ENCODE measurements at regions not wholly inside any gene's neighbourhood (a gene's known extent, or its start where the extent isn't known, plus 50 kb on each side); places are given as distances from the start of the nearest gene placed in this dataset.

GRCh38 chr4:11535333-11535732 is 106.6 kb upstream of the HS3ST1 start:
- TF ChIP-seq ZFX (IDR thresholded peaks at IDR 0.05; ENCODE audit: borderline replicate concordance): no peak
- TF ChIP-seq, protein P1, sequence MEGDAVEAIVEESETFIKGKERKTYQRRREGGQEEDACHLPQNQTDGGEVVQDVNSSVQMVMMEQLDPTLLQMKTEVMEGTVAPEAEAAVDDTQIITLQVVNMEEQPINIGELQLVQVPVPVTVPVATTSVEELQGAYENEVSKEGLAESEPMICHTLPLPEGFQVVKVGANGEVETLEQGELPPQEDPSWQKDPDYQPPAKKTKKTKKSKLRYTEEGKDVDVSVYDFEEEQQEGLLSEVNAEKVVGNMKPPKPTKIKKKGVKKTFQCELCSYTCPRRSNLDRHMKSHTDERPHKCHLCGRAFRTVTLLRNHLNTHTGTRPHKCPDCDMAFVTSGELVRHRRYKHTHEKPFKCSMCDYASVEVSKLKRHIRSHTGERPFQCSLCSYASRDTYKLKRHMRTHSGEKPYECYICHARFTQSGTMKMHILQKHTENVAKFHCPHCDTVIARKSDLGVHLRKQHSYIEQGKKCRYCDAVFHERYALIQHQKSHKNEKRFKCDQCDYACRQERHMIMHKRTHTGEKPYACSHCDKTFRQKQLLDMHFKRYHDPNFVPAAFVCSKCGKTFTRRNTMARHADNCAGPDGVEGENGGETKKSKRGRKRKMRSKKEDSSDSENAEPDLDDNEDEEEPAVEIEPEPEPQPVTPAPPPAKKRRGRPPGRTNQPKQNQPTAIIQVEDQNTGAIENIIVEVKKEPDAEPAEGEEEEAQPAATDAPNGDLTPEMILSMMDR (IDR thresholded peaks at IDR 0.05): no peak
- H3K27ac ChIP-seq: no peak overlapping the region

GRCh38 chr4:11534623-11535302 is 106.1 kb upstream of the HS3ST1 start:
- TF ChIP-seq ZFX (IDR thresholded peaks at IDR 0.05; ENCODE audit: borderline replicate concordance): no peak
- TF ChIP-seq, protein P1 (IDR thresholded peaks at IDR 0.05): no peak

DNA sequence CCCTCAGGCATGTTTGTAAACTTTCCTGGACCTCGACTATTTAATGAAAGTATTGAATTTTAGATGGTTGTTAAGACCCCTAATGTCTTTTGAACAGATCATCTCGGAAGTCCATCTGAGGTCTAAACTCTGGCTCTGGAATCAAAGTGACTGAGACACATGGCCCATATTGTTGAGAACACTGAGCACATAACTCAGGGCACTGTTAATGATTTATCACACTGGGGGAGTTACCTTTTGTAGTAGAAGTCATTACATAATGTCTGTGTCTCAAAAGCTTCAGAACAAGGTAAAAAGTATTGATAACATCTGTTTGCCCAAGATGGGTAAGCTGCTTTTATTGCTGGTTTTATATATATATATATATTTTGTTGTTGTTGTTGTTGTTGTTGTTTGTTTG is 103.4 kb upstream of the HS3ST1 start:
- no peak overlapping the region for H3K27ac ChIP-seq
- TF ChIP-seq ZFX (IDR thresholded peaks at IDR 0.05; ENCODE audit: borderline replicate concordance): no peak
- TF ChIP-seq, protein P1 (IDR thresholded peaks at IDR 0.05): no peak

More at GRCh38 chr4:11534623-11535302, 106.1 kb upstream of the HS3ST1 start:
- H3K27ac ChIP-seq: no peak overlapping the region

- no peak overlapping the region for H3K27ac ChIP-seq
- no peak for TF ChIP-seq ZFX (IDR thresholded peaks at IDR 0.05; ENCODE audit: borderline replicate concordance)
These were observed 101.0 kb upstream of the HS3ST1 start for GRCh38 chr4:11529625-11530201.

- no peak for TF ChIP-seq ZFX (IDR thresholded peaks at IDR 0.05; ENCODE audit: borderline replicate concordance)
- TF ChIP-seq, protein P1 (IDR thresholded peaks at IDR 0.05): no peak
- no peak overlapping the region for H3K27ac ChIP-seq
These were observed 96.4 kb upstream of the HS3ST1 start for GRCh38 chr4:11525085-11525484.

GRCh38 chr4:11518754-11519153 is 90.1 kb upstream of the HS3ST1 start:
- TF ChIP-seq ZFX (IDR thresholded peaks at IDR 0.05; ENCODE audit: borderline replicate concordance): no peak
- H3K27ac ChIP-seq: no peak overlapping the region

- no peak overlapping the region for H3K27ac ChIP-seq
- TF ChIP-seq, protein P1 (IDR thresholded peaks at IDR 0.05): no peak
- TF ChIP-seq ZFX (IDR thresholded peaks at IDR 0.05; ENCODE audit: borderline replicate concordance): no peak
These were observed 86.2 kb upstream of the HS3ST1 start for GRCh38 chr4:11514779-11515419.

- H3K27ac ChIP-seq: no peak overlapping the region
- TF ChIP-seq ZFX (IDR thresholded peaks at IDR 0.05; ENCODE audit: borderline replicate concordance): no peak
- TF ChIP-seq, protein P1 (IDR thresholded peaks at IDR 0.05): no peak
These were observed 85.3 kb upstream of the HS3ST1 start for GRCh38 chr4:11514003-11514402.
